GM18867 (cell line): ENCODE measurements at regions not wholly inside any gene's neighbourhood (a gene's known extent, or its start where the extent isn't known, plus 50 kb on each side); places are given as distances from the start of the nearest gene placed in this dataset.

Experiments used
- ATAC-seq: cut with Tn5 transposase; IDR thresholded peaks from one replicate; pipeline ENCODE4 v1.9.1; 2021; ENCODE audit warnings: mild to moderate bottlenecking, moderate library complexity; ENCODE audit not compliant: unreplicated experiment

DNA sequence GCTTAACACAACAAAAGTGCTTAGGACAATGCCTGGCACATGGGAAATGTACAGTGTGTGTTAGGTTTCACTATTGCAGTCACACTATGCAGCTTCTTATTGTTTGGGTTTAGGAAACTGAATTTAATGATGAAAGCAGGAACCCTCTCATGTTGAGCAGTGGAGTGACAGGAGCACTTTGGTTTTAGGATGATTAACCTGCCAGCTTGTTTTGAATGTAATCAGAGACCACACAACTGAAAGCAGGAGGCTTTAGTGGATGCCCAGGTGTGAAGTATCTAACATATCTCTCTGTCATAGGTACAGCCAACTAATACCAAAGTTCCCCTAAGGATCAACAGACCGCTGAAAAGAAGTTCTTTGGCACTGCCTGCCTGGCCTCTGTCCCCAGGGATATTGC is 406.9 kb upstream of the USP24 start:
- no peak for ATAC-seq

DNA sequence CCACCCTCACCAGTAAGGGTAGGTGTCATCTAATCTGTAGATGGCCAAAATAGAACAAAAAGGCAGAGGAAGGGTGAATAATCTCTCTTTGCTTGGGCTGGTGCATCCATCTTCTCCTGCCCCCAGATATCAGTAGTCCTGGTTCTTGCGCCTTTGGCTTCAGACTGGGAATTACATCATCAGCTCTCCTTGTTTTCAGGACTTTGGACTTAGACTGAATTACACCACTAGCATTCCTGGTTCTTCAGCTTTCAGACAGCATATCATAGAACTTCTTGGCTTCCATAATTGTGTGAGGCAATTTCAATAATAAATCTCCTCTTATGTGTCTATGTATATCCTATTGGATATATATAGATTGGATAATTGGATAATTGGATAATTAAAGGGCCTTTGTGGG is 403.0 kb upstream of the USP24 start:
- no peak for ATAC-seq

DNA sequence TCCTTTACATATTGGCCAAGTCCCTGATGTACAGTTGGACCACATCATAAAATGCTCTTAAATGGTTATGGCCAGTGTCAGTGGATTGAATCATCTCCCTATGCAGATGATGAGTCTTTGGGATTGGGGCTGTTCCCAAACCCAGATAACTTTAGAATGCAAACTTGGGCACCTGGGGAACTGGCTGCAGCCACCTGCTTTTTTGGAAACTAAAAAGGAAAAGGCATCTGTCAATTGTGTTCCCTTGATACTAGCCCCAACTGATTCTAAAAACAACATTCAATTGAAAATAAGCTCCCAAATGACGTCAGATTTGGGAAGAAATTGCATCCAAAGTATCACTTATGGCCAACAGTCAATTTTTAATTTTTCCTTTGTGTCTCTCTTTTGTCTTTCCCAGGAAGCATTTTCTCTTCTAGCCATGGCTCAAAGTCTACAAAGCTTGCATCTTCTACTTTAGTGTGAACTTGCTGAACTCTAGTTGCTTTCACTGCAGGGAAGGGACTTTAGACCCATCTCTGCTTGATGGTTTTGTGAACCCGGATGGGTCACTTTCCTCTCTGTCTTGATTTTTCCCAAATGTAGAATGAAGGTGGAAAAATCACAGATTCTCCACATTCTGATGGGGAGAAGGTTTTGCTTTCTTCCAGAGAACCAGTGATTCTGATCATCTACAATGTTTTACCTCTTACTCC is 402.3 kb upstream of the USP24 start:
- no peak for ATAC-seq

DNA sequence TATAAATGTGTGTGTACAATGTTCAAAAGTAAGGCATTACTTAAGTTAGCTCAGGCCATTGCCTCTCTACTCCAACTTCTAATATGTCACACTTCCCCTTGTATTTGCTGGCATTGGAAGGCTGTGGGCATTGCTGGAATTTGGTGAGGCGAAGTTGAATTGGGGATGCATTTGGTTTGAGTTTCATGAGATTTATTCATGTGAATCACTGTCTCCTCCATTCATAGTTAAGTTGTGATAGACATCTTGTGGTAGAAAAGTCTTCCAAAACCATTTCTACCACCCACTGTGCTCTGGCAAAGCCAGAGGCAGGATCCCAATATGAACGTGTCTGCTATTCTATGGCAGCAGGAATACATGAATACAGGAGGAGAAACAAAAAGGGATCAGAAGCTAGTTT is 397.8 kb upstream of the USP24 start:
- no peak for ATAC-seq

DNA sequence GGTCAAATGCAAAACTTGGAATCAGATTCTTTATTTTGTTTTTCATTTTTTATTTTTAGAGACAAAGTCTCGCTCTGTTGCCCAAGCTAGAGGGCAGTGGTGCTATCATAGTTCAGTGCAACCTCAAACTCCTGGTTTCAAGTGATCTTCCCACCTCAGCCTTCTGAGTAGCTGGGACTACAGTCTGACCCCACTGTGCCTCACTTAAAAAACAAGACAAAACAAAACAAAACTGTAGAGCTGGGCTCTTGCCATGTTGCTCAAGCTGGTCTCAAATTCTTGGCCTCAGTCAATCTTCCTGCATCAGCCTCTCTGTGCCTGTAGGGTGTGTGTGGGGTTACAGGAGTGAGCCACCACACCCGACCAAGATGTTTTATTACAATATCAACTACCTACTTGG is 396.0 kb upstream of the USP24 start:
- ATAC-seq = no peak

DNA sequence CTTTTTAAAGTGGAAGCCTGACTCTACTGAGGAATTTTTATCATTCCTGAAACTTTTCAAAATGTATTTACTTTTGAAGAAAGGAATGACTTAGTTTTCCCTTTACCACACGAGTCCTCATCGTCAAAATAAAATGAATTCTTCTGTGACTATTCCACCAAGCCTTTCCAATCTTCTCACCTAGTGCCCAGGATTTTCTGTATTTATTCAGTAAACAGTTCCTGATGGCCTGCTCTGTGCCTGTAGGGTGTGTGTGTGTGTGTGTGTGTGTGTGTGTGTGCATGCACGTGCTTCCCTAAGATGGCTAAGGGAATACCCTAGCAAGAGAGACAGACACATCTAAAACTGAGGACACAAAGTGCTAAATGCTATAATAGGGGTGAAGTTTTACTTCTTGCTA is 395.0 kb upstream of the USP24 start:
- no peak for ATAC-seq

DNA sequence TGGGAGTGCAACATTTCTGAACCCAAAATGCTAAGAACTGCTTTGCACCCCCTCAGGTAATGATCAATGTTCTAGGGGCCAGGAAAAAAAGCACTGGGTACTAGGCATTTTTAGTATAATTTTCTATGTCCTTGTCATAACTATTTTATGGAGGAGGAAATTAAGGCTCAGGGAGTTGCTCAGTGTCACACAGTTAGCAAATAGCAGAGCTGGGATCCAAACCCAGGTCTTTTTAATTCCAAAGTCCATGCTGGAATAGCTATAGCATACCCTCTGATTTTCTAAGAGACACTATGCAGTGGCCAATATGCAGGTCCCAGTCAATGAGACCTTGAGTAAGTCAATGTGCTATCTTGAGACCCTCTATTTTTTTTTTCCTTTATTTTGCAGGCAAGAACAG is 394.5 kb upstream of the USP24 start:
- ATAC-seq = no peak

DNA sequence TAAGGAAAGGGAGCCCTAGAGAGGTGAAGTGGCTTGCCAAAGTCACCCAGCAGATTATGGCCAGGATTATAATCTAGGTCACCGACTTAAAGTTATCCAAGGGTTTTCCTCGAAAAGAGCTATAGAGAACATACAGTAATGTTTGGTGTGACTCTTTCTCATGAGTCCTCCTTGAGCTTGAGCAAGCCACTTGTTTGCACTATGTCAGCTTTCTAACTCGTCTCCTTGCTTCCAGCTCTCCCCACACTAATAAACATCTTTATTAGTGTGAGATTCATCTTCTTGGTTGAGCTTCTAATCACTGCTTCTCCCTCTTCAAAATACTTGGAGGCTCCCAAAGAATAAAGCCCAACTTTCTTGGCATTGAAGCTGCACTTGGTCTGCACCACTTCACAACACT is 390.0 kb upstream of the USP24 start:
- ATAC-seq = no peak

DNA sequence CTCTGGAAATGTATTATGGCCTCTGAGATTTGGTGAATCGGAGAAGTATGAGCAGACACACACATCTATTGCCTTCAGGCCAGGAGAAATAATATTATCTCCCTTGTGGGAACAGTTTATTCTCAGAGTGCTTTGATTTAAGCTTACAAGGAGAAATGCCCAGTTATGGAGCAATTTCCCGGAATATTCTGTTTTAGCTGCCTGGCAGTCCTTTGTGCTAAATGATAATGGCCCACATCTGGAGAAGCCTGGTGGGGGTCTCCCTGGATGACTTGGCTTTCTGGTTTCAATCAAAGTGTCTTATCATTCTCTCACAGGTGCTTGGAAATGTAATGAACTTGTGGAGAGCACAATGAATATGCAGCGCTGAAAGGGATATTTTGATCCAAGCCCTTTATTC is 389.6 kb upstream of the USP24 start:
- no peak for ATAC-seq

DNA sequence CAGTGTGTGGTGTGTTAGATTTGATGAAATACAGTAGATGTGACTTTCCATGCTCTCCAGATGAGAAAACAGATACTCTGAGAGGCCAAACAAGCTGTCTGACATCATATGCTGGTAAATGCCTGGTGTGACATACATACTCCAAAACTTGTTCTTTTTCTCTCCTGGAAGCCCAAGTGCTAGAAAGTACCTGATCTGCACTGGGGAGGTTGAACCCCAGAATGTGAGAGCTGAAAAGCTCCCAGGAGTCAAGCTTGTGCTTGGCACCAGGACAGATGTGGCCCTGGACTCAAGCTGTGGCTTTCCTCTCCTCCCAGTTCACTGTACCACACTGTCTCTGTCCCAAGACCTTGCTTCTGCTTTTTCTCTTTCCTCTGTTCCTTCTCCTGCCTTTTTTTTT is 389.0 kb upstream of the USP24 start:
- ATAC-seq = no peak

DNA sequence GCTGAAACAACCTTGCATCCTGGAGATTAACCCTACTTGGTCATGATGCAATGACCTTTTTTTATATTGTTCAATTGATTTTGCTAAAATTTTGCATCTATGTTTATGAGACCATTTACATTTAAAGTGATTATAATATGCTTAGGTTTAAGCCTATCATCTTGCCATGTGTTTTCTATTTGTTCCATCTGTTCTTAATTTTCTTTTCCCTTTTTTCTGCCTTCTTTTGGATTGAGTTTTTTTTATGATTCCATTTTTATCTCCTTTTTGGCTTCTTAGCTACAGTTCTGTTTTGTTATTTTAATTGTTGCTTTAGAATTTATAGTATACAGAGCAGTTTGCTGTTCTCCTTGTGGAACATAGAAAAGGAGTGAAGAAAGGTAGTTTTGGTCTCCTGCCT is 385.1 kb upstream of the USP24 start:
- no peak for ATAC-seq

DNA sequence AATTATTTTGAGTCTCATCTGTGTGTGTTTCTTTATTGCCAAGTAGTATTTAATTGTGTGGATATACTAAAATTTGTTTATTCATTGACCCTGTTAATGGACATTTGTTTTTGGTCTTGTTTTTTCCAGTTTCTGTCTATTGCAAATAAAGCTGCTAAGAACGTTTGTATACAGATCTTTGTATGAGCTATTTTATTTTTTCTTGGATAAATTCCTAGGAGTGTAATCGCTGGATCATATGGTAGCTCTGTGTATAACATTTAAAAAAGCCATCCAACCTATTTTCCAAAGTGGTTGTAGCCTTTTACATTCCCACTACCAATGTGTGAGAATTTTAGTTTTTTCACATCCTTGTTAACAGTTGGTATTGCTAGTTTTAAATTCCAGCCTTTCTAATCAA is 382.7 kb upstream of the USP24 start:
- no peak for ATAC-seq

DNA sequence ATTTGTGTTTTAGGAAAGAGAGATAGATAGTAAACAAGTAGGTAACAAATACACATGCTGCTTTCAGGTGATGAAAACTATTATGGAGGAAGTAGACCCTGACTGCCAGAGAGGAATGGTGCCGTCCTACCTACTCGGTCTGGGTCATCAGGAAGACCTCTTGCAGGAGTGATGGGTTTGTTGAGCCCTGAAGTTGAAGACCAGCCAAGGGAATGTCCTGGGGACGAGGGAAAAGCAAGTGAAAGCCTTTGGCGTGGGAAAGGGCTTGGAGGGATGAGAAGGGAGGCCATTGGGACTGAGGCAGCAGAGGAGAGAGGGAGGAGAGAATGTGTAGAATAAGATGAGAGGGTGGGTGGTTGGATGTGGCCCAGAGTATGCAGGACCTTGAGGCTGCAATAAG is 379.5 kb upstream of the USP24 start:
- no peak for ATAC-seq

DNA sequence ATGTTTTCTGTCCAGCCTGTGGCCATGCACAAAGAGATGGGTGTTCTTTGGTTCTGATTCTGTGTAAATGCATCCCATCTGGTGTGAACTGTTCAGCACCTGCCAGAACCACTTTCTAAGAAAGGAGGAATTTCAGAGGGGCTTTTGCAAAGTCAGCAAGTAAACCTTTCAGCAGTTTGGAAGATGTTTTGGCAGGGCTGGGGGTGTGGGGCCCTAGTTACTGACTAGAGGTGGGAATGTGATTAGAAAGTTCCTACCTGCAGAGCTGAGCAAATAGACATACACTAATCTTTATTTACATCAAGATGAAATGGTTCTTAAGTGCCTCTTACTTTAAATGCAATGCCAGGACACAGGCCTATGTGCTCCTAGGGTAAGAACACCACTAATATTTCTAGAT is 378.1 kb upstream of the USP24 start:
- no peak for ATAC-seq

DNA sequence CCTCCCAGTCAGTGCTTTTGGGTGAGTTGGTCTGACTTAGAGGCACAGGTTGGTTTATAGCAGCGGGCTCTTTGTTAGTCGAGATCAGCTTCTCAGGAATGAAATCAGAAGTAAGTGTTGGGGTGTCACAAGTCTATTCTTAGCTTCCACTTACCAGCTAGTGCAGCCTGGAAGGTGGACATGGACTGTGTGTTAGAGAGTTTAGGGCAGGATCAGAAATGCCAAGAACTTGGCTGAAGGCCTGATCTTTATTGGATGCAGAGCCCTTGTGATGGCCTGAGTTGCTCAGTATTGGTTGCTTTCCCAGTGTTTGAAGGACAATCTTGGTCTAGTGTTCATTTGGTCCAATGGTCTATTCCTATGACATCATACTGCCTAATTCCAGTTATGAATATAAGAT is 377.0 kb upstream of the USP24 start:
- ATAC-seq = no peak

DNA sequence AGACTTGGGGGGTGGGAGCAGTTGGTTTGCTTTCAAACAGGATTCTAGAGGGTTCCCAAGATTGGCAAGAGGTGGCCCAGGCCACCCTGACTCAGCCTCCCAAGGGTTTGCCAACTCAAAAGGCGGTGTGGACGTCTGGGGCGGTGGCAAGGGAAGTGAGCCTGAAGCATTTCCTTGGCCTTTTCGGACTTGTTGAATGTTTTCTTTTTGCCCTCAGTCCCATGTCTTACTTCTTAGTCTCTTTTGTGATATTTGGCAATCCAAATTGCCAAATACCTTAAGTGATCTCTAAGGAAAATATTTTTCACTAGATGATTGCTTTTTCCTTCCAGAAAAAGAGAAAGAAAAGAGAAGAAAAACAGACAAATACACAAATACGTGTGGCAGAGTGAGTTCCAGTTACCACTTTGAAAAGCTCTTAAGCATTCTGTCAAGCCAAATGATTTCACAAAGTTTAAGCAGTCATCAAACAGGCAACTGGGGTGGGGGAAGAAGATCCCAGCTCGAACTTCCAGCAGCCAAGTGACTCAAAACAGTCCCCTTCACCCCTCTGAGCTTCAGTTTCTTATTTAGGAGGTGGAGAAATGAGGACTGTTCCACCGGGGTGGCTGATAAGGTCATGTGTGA is 374.6 kb upstream of the USP24 start:
- no peak for ATAC-seq

DNA sequence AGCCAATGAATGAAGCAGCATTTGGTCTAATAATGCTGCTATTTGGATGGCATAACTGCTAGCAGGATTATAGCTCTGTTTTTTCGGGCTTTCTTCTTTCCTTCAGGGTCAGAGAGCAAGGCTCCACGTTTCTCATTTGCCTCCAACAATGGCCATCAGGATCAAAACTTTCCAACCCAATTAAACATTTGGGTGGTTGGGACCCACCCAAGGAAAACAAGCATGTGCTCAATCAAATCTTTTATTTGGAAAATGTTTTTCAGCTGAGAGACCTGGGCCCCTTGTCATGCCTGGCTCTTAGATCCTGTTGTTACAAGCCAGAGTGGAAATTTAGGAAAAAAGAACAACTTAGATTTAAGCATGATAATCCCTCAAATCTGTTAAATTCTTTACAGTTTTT is 373.1 kb upstream of the USP24 start:
- ATAC-seq = no peak

DNA sequence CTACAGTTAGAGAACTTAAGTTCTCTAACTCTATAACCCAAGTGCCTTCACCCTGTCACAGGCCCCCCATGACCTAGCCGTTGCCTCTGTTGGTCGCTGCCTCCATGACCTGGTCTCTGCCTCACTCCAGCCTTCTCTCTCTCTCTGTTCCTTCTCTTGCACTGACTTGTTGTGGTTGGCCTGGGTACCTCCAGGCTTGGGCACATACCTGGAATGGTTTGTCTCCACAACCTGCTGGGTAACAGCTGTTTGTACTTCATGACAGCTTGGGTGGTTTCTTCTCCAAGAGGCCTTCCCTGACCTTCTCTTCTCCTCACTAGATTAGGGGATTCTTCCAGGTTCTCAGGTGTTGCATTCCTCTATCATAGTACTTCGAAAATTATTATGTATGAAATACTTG is 371.6 kb upstream of the USP24 start:
- no peak for ATAC-seq

DNA sequence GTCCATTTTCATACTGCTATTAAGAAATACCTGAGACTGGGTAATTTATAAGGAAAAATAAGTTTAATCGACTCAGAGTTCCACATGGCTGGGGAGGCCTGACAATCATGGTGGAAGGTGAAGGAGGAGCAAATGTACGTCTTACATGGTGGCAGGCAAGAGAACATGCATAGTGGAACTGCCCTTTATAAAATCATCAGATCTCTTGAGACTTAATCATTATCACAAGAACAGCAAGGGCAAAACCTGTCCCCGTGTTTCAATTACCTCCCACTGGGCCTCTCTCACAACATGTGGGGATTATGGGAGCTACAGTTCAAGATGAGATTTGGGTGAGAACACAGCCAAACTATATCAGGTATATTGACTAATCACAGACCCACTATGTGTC is 370.2 kb upstream of the USP24 start:
- no peak for ATAC-seq

DNA sequence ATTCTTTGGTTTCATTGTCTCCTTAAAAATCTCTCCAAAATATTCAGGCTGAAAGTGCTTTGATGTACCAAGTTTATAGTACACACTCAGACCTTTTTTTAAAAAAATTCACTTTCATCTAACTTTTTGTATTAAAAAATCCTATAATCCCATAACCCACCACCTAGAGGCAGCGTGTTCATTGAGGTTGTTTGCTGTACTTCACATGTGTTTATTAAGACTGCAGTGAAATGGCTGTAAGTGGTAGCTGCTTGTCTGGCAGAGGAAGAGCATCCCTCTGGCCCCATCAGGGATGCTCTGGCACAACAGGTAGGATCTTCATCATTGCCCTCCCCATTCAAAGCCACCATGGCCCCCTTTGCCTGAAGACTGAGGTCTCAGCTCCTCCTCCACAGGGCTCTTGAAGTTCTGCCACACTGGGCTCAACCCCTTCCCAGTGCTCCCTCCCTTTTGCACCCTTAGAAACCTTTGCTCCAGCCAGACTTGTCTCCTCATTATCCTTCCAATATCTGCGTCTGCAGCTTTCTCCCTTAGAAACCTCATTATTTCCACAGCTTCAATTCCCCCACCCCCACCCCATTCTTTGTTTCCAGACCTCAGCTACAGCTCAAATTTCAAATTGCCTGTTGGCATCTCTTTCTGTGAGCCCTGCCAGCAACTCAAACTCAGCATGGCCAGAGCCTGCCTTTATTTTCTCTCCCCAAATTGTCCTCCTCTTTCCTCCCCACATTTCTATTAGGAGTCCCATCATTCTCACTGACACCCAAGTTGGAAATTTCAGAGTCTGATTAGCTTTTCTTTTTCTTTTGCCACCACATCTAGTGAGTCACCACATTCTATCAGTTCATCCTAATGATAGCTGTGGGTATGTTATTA is 369.6 kb upstream of the USP24 start:
- no peak for ATAC-seq

DNA sequence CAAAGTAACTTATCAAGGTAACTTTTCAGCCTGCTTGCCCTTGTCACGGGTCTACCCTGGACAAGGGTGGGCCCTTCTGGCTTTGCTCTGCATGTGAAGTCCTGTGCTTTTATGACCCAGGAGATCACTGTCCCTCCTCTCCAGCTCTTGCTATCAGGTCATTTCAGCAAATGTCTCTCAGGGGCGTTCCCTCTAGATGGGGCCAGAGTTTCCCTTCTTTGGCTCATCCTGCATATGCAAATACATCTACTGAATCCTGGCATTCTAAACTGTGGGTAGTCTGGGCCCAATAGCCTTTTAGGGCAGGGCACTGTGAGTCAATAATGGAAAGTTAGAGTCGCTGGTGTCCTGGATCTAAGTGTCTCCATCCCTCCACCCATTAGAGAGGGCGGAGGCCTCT is 366.9 kb upstream of the USP24 start:
- ATAC-seq = no peak

DNA sequence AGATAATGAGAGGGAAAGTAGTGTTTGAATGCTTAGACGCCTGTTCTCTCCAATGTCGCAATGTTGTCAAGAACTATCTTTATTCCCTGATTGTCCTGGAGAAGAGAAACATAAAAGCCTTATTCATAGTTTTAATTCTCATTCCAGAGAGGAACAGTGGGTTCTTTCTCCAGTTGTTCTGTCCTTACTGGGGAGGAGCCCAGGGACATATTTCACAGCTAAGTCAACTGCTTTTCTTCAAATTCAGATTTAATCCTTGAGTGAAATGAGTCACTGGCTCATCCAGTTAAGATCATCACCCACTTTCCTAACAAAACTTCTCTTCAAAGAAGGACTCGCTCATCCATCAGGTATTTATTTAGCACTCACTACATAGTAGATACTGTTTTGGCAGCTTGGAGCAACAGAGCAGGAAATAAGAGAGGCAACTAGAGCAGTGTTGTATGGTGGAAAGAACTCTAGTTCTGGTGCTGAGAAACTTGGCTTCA is 365.7 kb upstream of the USP24 start:
- no peak for ATAC-seq
